HepG2 (cell line): ENCODE measurements at regions not wholly inside any gene's neighbourhood (a gene's known extent, or its start where the extent isn't known, plus 50 kb on each side); places are given as distances from the start of the nearest gene placed in this dataset.

ENCODE experiments used
- CCDC6 ChIP-seq: sonication (generic); formaldehyde crosslinking; IDR thresholded peaks from 2 replicates; pipeline ENCODE4 v1.8.1; 2022; ENCODE audit warnings: mild to moderate bottlenecking, missing genetic modification reagents, moderate library complexity
- FLYWCH1 ChIP-seq: sonication (generic); formaldehyde crosslinking; IDR thresholded peaks from 2 replicates; pipeline ENCODE4 v1.8.1; 2023; ENCODE audit warnings: mild to moderate bottlenecking, missing genetic modification reagents
- IKZF4 ChIP-seq: sonication (generic); formaldehyde crosslinking; IDR thresholded peaks from 2 replicates; pipeline ENCODE4 v1.5.1; 2020; ENCODE audit warnings: borderline replicate concordance, mild to moderate bottlenecking, low read depth, missing genetic modification reagents; ENCODE audit errors: not compliant biosample characterization
- KMT2A ChIP-seq: sonication (generic); formaldehyde crosslinking; IDR thresholded peaks from 2 replicates; pipeline ENCODE4 v1.4.0; 2020; ENCODE audit warnings: missing genetic modification reagents
- PATZ1 ChIP-seq: sonication (generic); formaldehyde crosslinking; IDR thresholded peaks from 2 replicates; pipeline ENCODE4 v1.4.0; 2020; ENCODE audit warnings: missing genetic modification reagents
- PITX1 ChIP-seq: sonication (generic); formaldehyde crosslinking; IDR thresholded peaks from 2 replicates; pipeline ENCODE4 v1.5.1; 2020; ENCODE audit warnings: mild to moderate bottlenecking, missing genetic modification reagents
- RFX5 ChIP-seq: IDR thresholded peaks from 2 replicates; pipeline ENCODE4 v1.6.1; 2011; ENCODE audit warnings: low read depth, low read length, improper control_type of control experiment
- SETDB1 ChIP-seq: sonication (generic); formaldehyde crosslinking; IDR thresholded peaks from 2 replicates; pipeline ENCODE4 v1.5.1; 2020; ENCODE audit warnings: missing genetic modification reagents, mild to moderate bottlenecking, borderline replicate concordance
- ZNF143 ChIP-seq: sonication (generic); formaldehyde crosslinking; IDR thresholded peaks from 2 replicates; pipeline ENCODE4 v1.4.0; 2020; ENCODE audit warnings: missing genetic modification reagents
- ZNF33A ChIP-seq: sonication (generic); formaldehyde crosslinking; IDR thresholded peaks from 2 replicates; pipeline ENCODE4 v1.5.1; 2020; ENCODE audit warnings: missing genetic modification reagents, mild to moderate bottlenecking, moderate library complexity, borderline replicate concordance
- ZNF567 ChIP-seq: sonication (generic); formaldehyde crosslinking; IDR thresholded peaks from 2 replicates; pipeline ENCODE4 v1.8.1; 2023; ENCODE audit warnings: mild to moderate bottlenecking, missing genetic modification reagents, borderline replicate concordance
- ZNF652 ChIP-seq: IDR thresholded peaks from 2 replicates; pipeline ENCODE4 v1.6.1; 2016; ENCODE audit warnings: low read depth, borderline replicate concordance
- TF ChIP-seq, protein P1 (sequence below): sonication (generic); formaldehyde crosslinking; IDR thresholded peaks from 2 replicates; pipeline ENCODE4 v1.4.0; 2020; ENCODE audit warnings: missing genetic modification reagents

GRCh38 chr2:16760426-16760825 is 94.8 kb upstream of the CYRIA start (continued):
- no peak for TF ChIP-seq IKZF4 (CRISPR knock-in tag)
- TF ChIP-seq ZNF567: no peak
- TF ChIP-seq, protein P1, sequence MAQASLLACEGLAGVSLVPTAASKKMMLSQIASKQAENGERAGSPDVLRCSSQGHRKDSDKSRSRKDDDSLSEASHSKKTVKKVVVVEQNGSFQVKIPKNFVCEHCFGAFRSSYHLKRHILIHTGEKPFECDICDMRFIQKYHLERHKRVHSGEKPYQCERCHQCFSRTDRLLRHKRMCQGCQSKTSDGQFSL: no peak
- TF ChIP-seq FLYWCH1 (CRISPR knock-in tag): no peak
- TF ChIP-seq PITX1 (CRISPR knock-in tag): no peak
- no peak for TF ChIP-seq ZNF33A
- TF ChIP-seq SETDB1 (CRISPR knock-in tag): no peak
- TF ChIP-seq ZNF652 (CRISPR knock-in tag): no peak
- no peak for TF ChIP-seq CCDC6 (CRISPR knock-in tag)
- TF ChIP-seq KMT2A: no peak
- no peak for TF ChIP-seq ZNF143 (CRISPR knock-in tag)
- TF ChIP-seq PATZ1 (CRISPR knock-in tag): no peak
- TF ChIP-seq RFX5: no peak
